Hepatocyte (in vitro differentiated cells): ENCODE measurements at regions not wholly inside any gene's neighbourhood (a gene's known extent, or its start where the extent isn't known, plus 50 kb on each side); places are given as distances from the start of the nearest gene placed in this dataset.

Source experiments
- DNase-seq: peaks from one replicate; pipeline ENCODE4 v3.0.0-alpha.2; 2016; ENCODE audit warnings: low spot score
- H2AFZ ChIP-seq: fragments of 200-600 bp; sonication (generic); 2 replicates; pipeline ENCODE4 v1.6.0; 2016; ENCODE audit warnings: antibody characterized with exemption, mild to moderate bottlenecking
- H3K27ac ChIP-seq: fragments of 200-600 bp; sonication (generic); 2 replicates; pipeline ENCODE4 v1.5.1; 2016; ENCODE audit warnings: mild to moderate bottlenecking
- H3K27me3 ChIP-seq: fragments of 200-600 bp; sonication (generic); 2 replicates; pipeline ENCODE4 v1.6.1; 2016
- H3K36me3 ChIP-seq: fragments of 200-600 bp; sonication (generic); replicated peaks from 2 replicates; pipeline ENCODE4 v1.5.1; 2016; ENCODE audit warnings: low read depth; ENCODE audit not compliant: insufficient read depth
- H3K4me1 ChIP-seq: fragments of 200-600 bp; sonication (generic); 2 replicates; pipeline ENCODE4 v1.5.1; 2016; ENCODE audit warnings: mild to moderate bottlenecking, moderate library complexity; ENCODE audit not compliant: insufficient read depth
- H3K4me2 ChIP-seq: fragments of 200-600 bp; sonication (generic); 2 replicates; pipeline ENCODE4 v1.6.0; 2016
- H3K4me3 ChIP-seq: fragments of 200-600 bp; sonication (generic); 2 replicates; pipeline ENCODE4 v1.5.1; 2016; ENCODE audit warnings: mild to moderate bottlenecking
- H3K79me2 ChIP-seq: fragments of 200-600 bp; sonication (generic); 2 replicates; pipeline ENCODE4 v1.6.0; 2017; ENCODE audit warnings: mild to moderate bottlenecking
- H3K9me2 ChIP-seq: fragments of 200-600 bp; sonication (generic); replicated peaks from 2 replicates; pipeline ENCODE4 v1.6.0; 2017; ENCODE audit warnings: mild to moderate bottlenecking; ENCODE audit not compliant: insufficient read depth
- H3K9me3 ChIP-seq: fragments of 200-600 bp; sonication (generic); 2 replicates; pipeline ENCODE4 v1.5.1; 2016; ENCODE audit warnings: low read depth, mild to moderate bottlenecking
- H4K20me1 ChIP-seq: fragments of 200-600 bp; sonication (generic); 2 replicates; pipeline ENCODE4 v1.6.0; 2016; ENCODE audit warnings: mild to moderate bottlenecking; ENCODE audit not compliant: insufficient read depth, poor library complexity, severe bottlenecking
- CTCF ChIP-seq: fragments of 200-600 bp; sonication (generic); IDR thresholded peaks from 2 replicates; pipeline ENCODE4 v1.5.1; 2016; ENCODE audit warnings: antibody characterized with exemption, mild to moderate bottlenecking; ENCODE audit not compliant: poor library complexity
- EZH2 ChIP-seq: fragments of 200-600 bp; sonication (generic); IDR thresholded peaks from 2 replicates; pipeline ENCODE4 v1.6.1; 2016; ENCODE audit warnings: antibody characterized with exemption, mild to moderate bottlenecking, borderline replicate concordance
- EZH2phosphoT487 ChIP-seq: fragments of 200-600 bp; sonication (generic); IDR thresholded peaks from one replicate; pipeline ENCODE4 v1.6.1; 2018; ENCODE audit warnings: antibody characterized with exemption, mild to moderate bottlenecking, low read depth, moderate library complexity; ENCODE audit not compliant: unreplicated experiment, severe bottlenecking
- WGBS: methylation state at CpG from one replicate; pipeline ENCODE4 v1.1.6; 2016; ENCODE audit warnings: low lambda C conversion rate; ENCODE audit errors: missing lambda C conversion rate; 5-methylcytosine and 5-hydroxymethylcytosine counted together

DNA sequence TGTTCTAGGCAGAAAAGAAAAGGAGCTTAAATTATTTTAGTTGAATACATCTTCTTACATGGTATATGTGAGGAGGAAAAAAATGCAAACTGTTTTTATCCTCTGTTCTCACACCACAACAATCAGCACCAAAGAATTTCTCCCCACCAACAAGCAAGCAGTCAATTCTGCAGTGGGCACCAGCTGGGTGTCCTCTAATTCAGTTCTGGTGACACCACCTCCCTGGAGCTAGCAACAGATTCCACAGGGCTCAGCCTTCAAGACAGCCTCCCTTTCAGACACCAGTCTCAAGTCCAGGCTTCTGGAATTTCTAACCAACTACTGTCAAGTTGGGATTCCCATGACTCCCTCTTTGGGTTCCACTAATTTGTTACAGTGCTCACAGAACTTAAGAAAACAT lies 490.2 kb upstream of the IGFBP3 start:
- Histone ChIP-seq H3K79me2 (no peaks in the 10 kb centered on the region), H3K9me3 (no peaks in the 10 kb centered on the region), H3K27me3 (no peaks in the 10 kb centered on the region), H3K4me1 (no peaks in the 10 kb centered on the region), H3K36me3 (no peaks in the 10 kb centered on the region), H3K4me3 (no peak overlapping the region), H3K27ac (no peak overlapping the region), H4K20me1 (no peaks in the 10 kb centered on the region), H3K9me2 (no peaks in the 10 kb centered on the region), H3K4me2 (no peak overlapping the region), H2AFZ (no peak overlapping the region)
- TF ChIP-seq EZH2phosphoT487: no peak
- no peak for DNase-seq

GRCh38 chr7:46407125-46407524 lies 486.1 kb upstream of the IGFBP3 start:
- Histone ChIP-seq H3K4me2 (no peak overlapping the region), H4K20me1 (no peaks in the 10 kb centered on the region), H3K4me1 (no peaks in the 10 kb centered on the region), H3K27ac (no peak overlapping the region), H3K9me2 (no peaks in the 10 kb centered on the region), H2AFZ (no peak overlapping the region), H3K79me2 (no peaks in the 10 kb centered on the region), H3K27me3 (no peaks in the 10 kb centered on the region), H3K4me3 (no peak overlapping the region), H3K9me3 (no peaks in the 10 kb centered on the region), H3K36me3 (no peaks in the 10 kb centered on the region)
- 18% methylated on average over 1 of the region's 1 CpG for WGBS
- TF ChIP-seq EZH2 (no peak), EZH2phosphoT487 (no peak), CTCF (no peak)
- no peak for DNase-seq

GRCh38 chr7:46397591-46397990 lies 476.5 kb upstream of the IGFBP3 start:
- Histone ChIP-seq H3K27ac (no peak overlapping the region), H3K4me2 (no peak overlapping the region), H3K4me3 (no peak overlapping the region), H3K4me1 (no peaks in the 10 kb centered on the region), H3K79me2 (no peaks in the 10 kb centered on the region), H4K20me1 (no peaks in the 10 kb centered on the region), H3K9me3 (no peaks in the 10 kb centered on the region), H3K27me3 (no peaks in the 10 kb centered on the region), H3K36me3 (no peaks in the 10 kb centered on the region), H2AFZ (no peak overlapping the region), H3K9me2 (no peaks in the 10 kb centered on the region)
- no peak for TF ChIP-seq EZH2phosphoT487
- no peak for TF ChIP-seq CTCF
- TF ChIP-seq EZH2: no peak
- no peak for DNase-seq
- WGBS: 70% methylated on average over 3 of the region's 3 CpGs

GRCh38 chr7:46396481-46396880 lies 475.4 kb upstream of the IGFBP3 start:
- H3K27ac ChIP-seq: no peak overlapping the region
- H3K27me3 ChIP-seq: no peaks in the 10 kb centered on the region
- H3K4me1 ChIP-seq: no peaks in the 10 kb centered on the region
- H2AFZ ChIP-seq: no peak overlapping the region
- no peaks in the 10 kb centered on the region for H4K20me1 ChIP-seq
- no peaks in the 10 kb centered on the region for H3K79me2 ChIP-seq
- H3K4me2 ChIP-seq: no peak overlapping the region
- DNase-seq: no peak
- H3K9me2 ChIP-seq: no peaks in the 10 kb centered on the region
- H3K4me3 ChIP-seq: no peak overlapping the region
- no peaks in the 10 kb centered on the region for H3K36me3 ChIP-seq
- H3K9me3 ChIP-seq: no peaks in the 10 kb centered on the region
- WGBS: 79% methylated on average over 7 of the region's 7 CpGs
- TF ChIP-seq EZH2phosphoT487: no peak
- no peak for TF ChIP-seq CTCF
- TF ChIP-seq EZH2: no peak
